ENCODE measurements at regions not wholly inside any gene's neighbourhood (a gene's known extent, or its start where the extent isn't known, plus 50 kb on each side); places are given as distances from the start of the nearest gene placed in this dataset.

GRCh38 chr5:74061292-74061691 is 435.3 kb downstream of the ARHGEF28 start:
- Histone ChIP-seq H3K27ac (ENCODE audit: low read depth, low read length) (no peak overlapping the region), H3K9me3 (ENCODE audit: low read length) (no peaks in the 10 kb centered on the region)

GRCh38 chr5:74059706-74060105 is 433.7 kb downstream of the ARHGEF28 start:
- no peak overlapping the region for H3K4me3 ChIP-seq (ENCODE audit: low read depth in 1 of 2, low read length in 2 of 2)
- no peak overlapping the region for H3K9ac ChIP-seq (ENCODE audit: low read length)
- no peak overlapping the region for H3K27ac ChIP-seq (ENCODE audit: low read depth, low read length)
- H3K9me3 ChIP-seq (ENCODE audit: low read length): no peaks in the 10 kb centered on the region
- H3K4me1 ChIP-seq (ENCODE audit: insufficient read depth, low read length): no peaks in the 10 kb centered on the region
- H3K27me3 ChIP-seq (ENCODE audit: control insufficient read depth in 1 of 2, insufficient read depth in 2 of 2, low read length in 2 of 2): no peaks in the 10 kb centered on the region
- H3K36me3 ChIP-seq (ENCODE audit: insufficient read depth, low read length): no peaks in the 10 kb centered on the region

More at GRCh38 chr5:74061292-74061691, 435.3 kb downstream of the ARHGEF28 start:
- Histone ChIP-seq H3K4me1 (ENCODE audit: insufficient read depth, low read length) (no peaks in the 10 kb centered on the region), H3K27me3 (ENCODE audit: control insufficient read depth in 1 of 2, insufficient read depth in 2 of 2, low read length in 2 of 2) (no peaks in the 10 kb centered on the region), H3K9ac (ENCODE audit: low read length) (no peak overlapping the region), H3K36me3 (ENCODE audit: insufficient read depth, low read length) (no peaks in the 10 kb centered on the region), H3K4me3 (ENCODE audit: low read depth in 1 of 2, low read length in 2 of 2) (no peak overlapping the region)

GRCh38 chr5:74056789-74057164 is 430.8 kb downstream of the ARHGEF28 start:
- H3K27ac ChIP-seq (ENCODE audit: low read depth, low read length): no peak overlapping the region
- no peak overlapping the region for H3K4me3 ChIP-seq (ENCODE audit: low read depth in 1 of 2, low read length in 2 of 2)

GRCh38 chr5:74056107-74056788 is 430.3 kb downstream of the ARHGEF28 start:
- Histone ChIP-seq H3K4me1 (ENCODE audit: insufficient read depth, low read length) (no peaks in the 10 kb centered on the region), H3K27me3 (ENCODE audit: control insufficient read depth in 1 of 2, insufficient read depth in 2 of 2, low read length in 2 of 2) (no peaks in the 10 kb centered on the region), H3K9me3 (ENCODE audit: low read length) (no peaks in the 10 kb centered on the region), H3K27ac (ENCODE audit: low read depth, low read length) (no peak overlapping the region), H3K36me3 (ENCODE audit: insufficient read depth, low read length) (no peaks in the 10 kb centered on the region), H3K4me3 (ENCODE audit: low read depth in 1 of 2, low read length in 2 of 2) (no peak overlapping the region), H3K9ac (ENCODE audit: low read length) (no peak overlapping the region)

More at GRCh38 chr5:74056789-74057164, 430.8 kb downstream of the ARHGEF28 start:
- Histone ChIP-seq H3K36me3 (ENCODE audit: insufficient read depth, low read length) (no peaks in the 10 kb centered on the region), H3K4me1 (ENCODE audit: insufficient read depth, low read length) (no peaks in the 10 kb centered on the region), H3K9me3 (ENCODE audit: low read length) (no peaks in the 10 kb centered on the region), H3K9ac (ENCODE audit: low read length) (no peak overlapping the region), H3K27me3 (ENCODE audit: control insufficient read depth in 1 of 2, insufficient read depth in 2 of 2, low read length in 2 of 2) (no peaks in the 10 kb centered on the region)

GRCh38 chr5:74055486-74056106 is 429.6 kb downstream of the ARHGEF28 start:
- H3K36me3 ChIP-seq (ENCODE audit: insufficient read depth, low read length): no peaks in the 10 kb centered on the region
- no peaks in the 10 kb centered on the region for H3K9me3 ChIP-seq (ENCODE audit: low read length)
- H3K9ac ChIP-seq (ENCODE audit: low read length): no peak overlapping the region
- H3K27ac ChIP-seq (ENCODE audit: low read depth, low read length): no peak overlapping the region
- H3K4me3 ChIP-seq (ENCODE audit: low read depth in 1 of 2, low read length in 2 of 2): no peak overlapping the region
- H3K4me1 ChIP-seq (ENCODE audit: insufficient read depth, low read length): no peaks in the 10 kb centered on the region
- no peaks in the 10 kb centered on the region for H3K27me3 ChIP-seq (ENCODE audit: control insufficient read depth in 1 of 2, insufficient read depth in 2 of 2, low read length in 2 of 2)

- no peak overlapping the region for H3K27ac ChIP-seq (ENCODE audit: low read depth, low read length)
- no peaks in the 10 kb centered on the region for H3K9me3 ChIP-seq (ENCODE audit: low read length)
- H3K4me1 ChIP-seq (ENCODE audit: insufficient read depth, low read length): no peaks in the 10 kb centered on the region
- H3K9ac ChIP-seq (ENCODE audit: low read length): no peak overlapping the region
- no peaks in the 10 kb centered on the region for H3K27me3 ChIP-seq (ENCODE audit: control insufficient read depth in 1 of 2, insufficient read depth in 2 of 2, low read length in 2 of 2)
- H3K36me3 ChIP-seq (ENCODE audit: insufficient read depth, low read length): no peaks in the 10 kb centered on the region
- H3K4me3 ChIP-seq (ENCODE audit: low read depth in 1 of 2, low read length in 2 of 2): no peak overlapping the region
Observed at GRCh38 chr5:74054641-74055421, 428.8 kb downstream of the ARHGEF28 start.

GRCh38 chr5:74054139-74054538 is 428.1 kb downstream of the ARHGEF28 start:
- Histone ChIP-seq H3K9me3 (ENCODE audit: low read length) (no peaks in the 10 kb centered on the region), H3K4me1 (ENCODE audit: insufficient read depth, low read length) (no peaks in the 10 kb centered on the region), H3K4me3 (ENCODE audit: low read depth in 1 of 2, low read length in 2 of 2) (no peak overlapping the region), H3K36me3 (ENCODE audit: insufficient read depth, low read length) (no peaks in the 10 kb centered on the region), H3K9ac (ENCODE audit: low read length) (no peak overlapping the region), H3K27ac (ENCODE audit: low read depth, low read length) (no peak overlapping the region), H3K27me3 (ENCODE audit: control insufficient read depth in 1 of 2, insufficient read depth in 2 of 2, low read length in 2 of 2) (no peaks in the 10 kb centered on the region)

GRCh38 chr5:74052441-74053221 is 426.6 kb downstream of the ARHGEF28 start:
- no peaks in the 10 kb centered on the region for H3K27me3 ChIP-seq (ENCODE audit: control insufficient read depth in 1 of 2, insufficient read depth in 2 of 2, low read length in 2 of 2)
- no peaks in the 10 kb centered on the region for H3K4me1 ChIP-seq (ENCODE audit: insufficient read depth, low read length)
- no peak overlapping the region for H3K27ac ChIP-seq (ENCODE audit: low read depth, low read length)
- no peaks in the 10 kb centered on the region for H3K36me3 ChIP-seq (ENCODE audit: insufficient read depth, low read length)
- no peaks in the 10 kb centered on the region for H3K9me3 ChIP-seq (ENCODE audit: low read length)
- no peak overlapping the region for H3K4me3 ChIP-seq (ENCODE audit: low read depth in 1 of 2, low read length in 2 of 2)
- H3K9ac ChIP-seq (ENCODE audit: low read length): no peak overlapping the region

GRCh38 chr5:74051076-74051475 is 425.1 kb downstream of the ARHGEF28 start:
- no peak overlapping the region for H3K9ac ChIP-seq (ENCODE audit: low read length)
- H3K36me3 ChIP-seq (ENCODE audit: insufficient read depth, low read length): no peaks in the 10 kb centered on the region
- H3K4me3 ChIP-seq (ENCODE audit: low read depth in 1 of 2, low read length in 2 of 2): no peak overlapping the region
- H3K27me3 ChIP-seq (ENCODE audit: control insufficient read depth in 1 of 2, insufficient read depth in 2 of 2, low read length in 2 of 2): no peaks in the 10 kb centered on the region
- H3K9me3 ChIP-seq (ENCODE audit: low read length): no peaks in the 10 kb centered on the region
- no peaks in the 10 kb centered on the region for H3K4me1 ChIP-seq (ENCODE audit: insufficient read depth, low read length)
- H3K27ac ChIP-seq (ENCODE audit: low read depth, low read length): no peak overlapping the region

GRCh38 chr5:74044936-74045335 is 418.9 kb downstream of the ARHGEF28 start:
- no peaks in the 10 kb centered on the region for H3K36me3 ChIP-seq (ENCODE audit: insufficient read depth, low read length)
- H3K9ac ChIP-seq (ENCODE audit: low read length): no peak overlapping the region
- no peaks in the 10 kb centered on the region for H3K27me3 ChIP-seq (ENCODE audit: control insufficient read depth in 1 of 2, insufficient read depth in 2 of 2, low read length in 2 of 2)
- H3K4me1 ChIP-seq (ENCODE audit: insufficient read depth, low read length): peaks cover 7% of the 10 kb centered on the region
- no peaks in the 10 kb centered on the region for H3K9me3 ChIP-seq (ENCODE audit: low read length)
- no peak overlapping the region for H3K27ac ChIP-seq (ENCODE audit: low read depth, low read length)
- no peak overlapping the region for H3K4me3 ChIP-seq (ENCODE audit: low read depth in 1 of 2, low read length in 2 of 2)

GRCh38 chr5:74042959-74043358 is 417.0 kb downstream of the ARHGEF28 start:
- H3K9ac ChIP-seq (ENCODE audit: low read length): no peak overlapping the region
- no peaks in the 10 kb centered on the region for H3K36me3 ChIP-seq (ENCODE audit: insufficient read depth, low read length)
- H3K9me3 ChIP-seq (ENCODE audit: low read length): no peaks in the 10 kb centered on the region
- no peak overlapping the region for H3K27ac ChIP-seq (ENCODE audit: low read depth, low read length)
- peaks cover 10% of the 10 kb centered on the region for H3K4me1 ChIP-seq (ENCODE audit: insufficient read depth, low read length)
- H3K4me3 ChIP-seq (ENCODE audit: low read depth in 1 of 2, low read length in 2 of 2): no peak overlapping the region
- no peaks in the 10 kb centered on the region for H3K27me3 ChIP-seq (ENCODE audit: control insufficient read depth in 1 of 2, insufficient read depth in 2 of 2, low read length in 2 of 2)
